GM18498 (cell line): ENCODE measurements at regions not wholly inside any gene's neighbourhood (a gene's known extent, or its start where the extent isn't known, plus 50 kb on each side); places are given as distances from the start of the nearest gene placed in this dataset.
"Not testable (repeated sequence)": the region's sequence is repeated elsewhere in the genome, so short reads cannot be mapped to it uniquely, and the experiment has no call there.

Experiments
- ATAC-seq: cut with Tn5 transposase; IDR thresholded peaks from one replicate; pipeline ENCODE4 v1.9.1; 2021; ENCODE audit warnings: mild to moderate bottlenecking, moderate library complexity; ENCODE audit not compliant: unreplicated experiment

DNA sequence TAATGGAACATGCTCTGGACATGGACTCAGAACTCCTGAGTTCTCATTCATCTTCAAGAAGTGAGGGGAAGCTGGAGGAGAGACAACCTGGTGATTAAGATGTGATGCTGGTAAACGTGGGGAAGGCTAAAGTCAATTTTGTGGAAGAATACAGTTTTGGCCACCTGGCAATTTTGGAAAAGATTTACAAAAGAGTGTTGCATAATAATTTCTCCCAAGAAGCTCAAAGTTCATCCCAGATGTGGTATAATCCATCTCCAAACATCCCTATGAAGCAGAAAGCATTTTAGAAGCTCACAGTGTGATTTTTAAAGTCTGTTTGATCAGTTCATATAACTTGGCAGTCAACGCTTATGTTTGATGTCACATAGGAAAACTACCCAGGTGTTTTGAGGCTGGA lies 208.7 kb downstream of the LMX1A start:
- no peak for ATAC-seq

DNA sequence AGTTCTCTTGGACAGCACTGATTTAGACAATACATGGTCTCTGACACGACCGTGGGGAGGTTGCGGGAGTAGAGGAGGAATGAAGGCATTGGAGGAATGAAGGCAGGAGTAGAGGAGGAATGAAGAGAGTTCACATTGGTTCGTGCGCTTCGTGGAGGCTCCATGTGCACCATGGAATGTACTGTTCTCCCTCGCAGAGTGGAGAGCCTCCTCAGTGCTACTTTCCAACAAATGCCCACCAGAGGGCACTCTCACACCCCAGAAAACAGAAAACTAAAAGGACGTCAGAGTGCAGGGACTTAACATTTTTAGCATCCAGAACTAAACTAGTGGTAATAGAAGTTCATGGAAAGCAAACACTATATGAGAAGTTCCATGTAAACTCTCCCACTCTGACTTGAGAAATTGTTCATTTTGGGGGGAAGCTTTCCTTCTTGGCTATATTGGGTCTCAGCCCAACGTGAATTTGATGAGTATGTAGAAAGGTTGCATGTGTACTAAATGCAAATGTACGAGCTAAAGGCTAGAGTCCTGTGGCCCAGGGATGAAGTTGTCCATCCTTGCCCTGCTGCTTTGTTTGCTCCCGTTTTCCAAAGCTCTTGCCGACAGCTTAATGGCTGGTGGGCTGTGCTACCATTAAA lies 211.6 kb downstream of the LMX1A start:
- peak; percentile 69 for ATAC-seq

DNA sequence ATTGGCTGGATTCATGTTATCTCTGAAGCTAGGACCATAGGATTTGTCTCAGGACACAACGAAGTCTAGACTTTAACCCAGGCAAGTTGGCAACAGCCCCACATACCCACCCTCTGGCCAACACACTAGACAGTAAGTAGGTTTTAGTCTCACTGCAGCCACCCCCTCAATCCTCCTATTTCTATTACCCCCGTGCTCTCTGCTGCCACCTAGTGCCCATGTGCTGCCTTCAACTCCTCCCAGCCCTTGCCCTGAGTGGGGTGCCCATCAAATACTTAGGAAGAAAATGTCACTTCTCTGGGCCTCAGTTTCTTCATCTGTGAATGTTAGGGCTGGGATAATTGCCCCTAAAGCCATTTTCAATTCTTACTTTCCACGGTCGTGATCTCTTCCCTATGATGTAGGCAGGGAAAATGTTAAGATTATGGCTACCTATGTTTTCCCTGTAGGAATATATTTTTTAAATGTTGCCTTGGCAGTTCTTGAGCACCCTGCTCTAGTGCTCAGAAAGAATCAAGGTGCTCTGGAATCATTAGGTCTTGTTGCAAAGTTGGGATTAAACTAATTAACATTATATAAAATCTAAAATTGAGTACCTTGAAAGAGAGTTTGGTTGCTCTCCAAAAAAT lies 213.0 kb downstream of the LMX1A start:
- no peak for ATAC-seq

DNA sequence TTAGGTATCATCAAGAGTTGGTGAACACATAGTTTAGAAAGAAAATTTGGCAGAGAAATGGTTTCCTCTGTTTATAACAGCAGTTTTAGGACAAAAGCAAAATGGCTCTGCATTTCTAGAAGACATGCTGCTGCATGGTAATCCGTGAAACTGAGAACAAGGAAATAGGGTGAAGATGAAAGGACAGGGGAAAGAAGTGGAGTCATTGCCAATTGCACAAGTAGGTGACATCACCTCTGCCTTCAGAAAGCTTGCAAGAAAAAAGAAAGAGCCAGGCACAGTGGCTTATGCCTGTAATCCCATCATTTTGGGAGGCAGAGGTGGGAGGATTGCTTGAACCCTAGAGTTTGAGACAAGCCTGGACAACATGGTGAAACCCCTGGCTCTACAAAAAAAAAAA lies 217.6 kb downstream of the LMX1A start:
- no peak for ATAC-seq

DNA sequence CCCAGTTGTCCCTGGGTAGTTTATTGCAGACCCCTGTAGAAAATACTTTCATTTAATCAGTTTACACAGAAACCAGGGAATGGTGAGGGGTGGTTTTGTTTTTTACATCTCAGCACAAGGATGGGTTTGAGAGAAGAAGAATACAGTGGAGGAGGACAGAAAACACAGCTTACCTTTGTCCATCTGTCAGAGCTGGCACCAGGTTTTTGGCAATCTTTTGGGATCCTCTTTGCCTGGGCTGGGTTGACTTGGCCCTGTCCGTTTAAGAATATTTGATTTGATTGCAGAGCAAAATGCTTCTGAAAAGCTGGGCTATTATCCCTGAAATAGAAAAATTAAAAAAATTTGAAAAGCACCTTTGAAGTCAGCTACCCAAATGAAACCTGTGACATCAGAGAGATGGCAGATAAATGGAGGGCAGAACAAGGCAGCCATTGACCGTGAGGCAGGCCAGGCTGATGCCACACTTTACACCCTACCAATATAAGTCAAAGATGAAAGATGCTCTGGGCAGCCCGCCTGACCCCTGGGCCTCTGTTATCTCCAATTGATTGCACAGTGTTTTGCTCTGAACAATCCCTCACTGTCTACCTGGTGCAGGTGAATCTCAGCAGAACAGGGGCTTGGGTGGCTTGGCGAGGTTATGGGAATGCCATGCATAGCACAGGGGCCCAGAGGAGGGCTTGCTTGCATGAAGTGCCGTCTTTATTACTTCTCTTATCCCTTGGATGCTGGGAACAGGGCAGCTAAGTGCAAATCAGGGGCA lies 218.8 kb downstream of the LMX1A start:
- ATAC-seq, result no peak

DNA sequence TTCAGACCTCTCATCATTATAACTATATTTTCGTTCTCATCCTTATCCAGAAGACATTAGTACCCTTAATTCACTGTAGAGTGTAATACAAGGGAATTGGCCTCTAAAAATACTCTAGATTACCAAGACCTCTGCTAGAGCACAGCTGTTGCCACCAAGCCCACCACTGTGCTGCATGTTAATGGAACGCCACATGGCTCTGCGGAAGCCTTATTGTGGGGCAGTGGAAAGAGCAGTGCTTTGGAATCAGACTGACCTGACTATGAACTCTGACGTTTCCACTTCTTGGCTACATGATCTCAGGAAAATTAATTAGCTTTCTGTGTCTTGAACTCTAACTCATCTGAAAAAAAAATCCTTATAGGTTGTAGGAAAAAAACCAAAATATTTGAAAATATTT lies 222.1 kb downstream of the LMX1A start:
- no peak for ATAC-seq

DNA sequence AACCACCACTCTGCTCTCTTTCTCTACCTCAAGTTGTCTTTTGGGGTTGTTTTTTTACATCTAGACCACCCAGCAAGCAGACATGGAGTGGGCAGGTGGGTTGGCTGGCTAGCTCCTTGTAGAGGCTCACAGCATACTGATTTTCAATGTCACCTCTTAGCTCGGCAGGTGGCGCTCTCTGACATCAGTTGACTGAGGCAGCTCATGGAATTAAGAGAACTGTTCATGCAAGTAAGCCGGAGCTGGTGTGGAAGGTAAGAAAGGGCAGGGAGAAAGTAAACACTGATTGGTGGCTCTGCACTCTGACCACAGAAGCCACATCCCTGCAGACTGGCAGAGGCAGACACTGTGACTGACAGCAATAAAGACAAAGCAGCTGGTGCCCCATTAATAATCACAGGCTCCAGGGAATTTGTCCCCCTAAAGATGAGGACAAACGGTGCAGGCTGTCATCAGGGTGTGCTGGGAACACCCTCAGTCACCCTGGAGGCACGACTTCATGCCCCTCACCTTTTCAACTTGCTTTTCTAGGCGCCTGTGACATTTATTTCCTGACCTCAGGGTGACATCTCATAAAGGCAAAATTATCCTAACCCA lies 226.8 kb downstream of the LMX1A start:
- ATAC-seq, result peak; percentile 67

DNA sequence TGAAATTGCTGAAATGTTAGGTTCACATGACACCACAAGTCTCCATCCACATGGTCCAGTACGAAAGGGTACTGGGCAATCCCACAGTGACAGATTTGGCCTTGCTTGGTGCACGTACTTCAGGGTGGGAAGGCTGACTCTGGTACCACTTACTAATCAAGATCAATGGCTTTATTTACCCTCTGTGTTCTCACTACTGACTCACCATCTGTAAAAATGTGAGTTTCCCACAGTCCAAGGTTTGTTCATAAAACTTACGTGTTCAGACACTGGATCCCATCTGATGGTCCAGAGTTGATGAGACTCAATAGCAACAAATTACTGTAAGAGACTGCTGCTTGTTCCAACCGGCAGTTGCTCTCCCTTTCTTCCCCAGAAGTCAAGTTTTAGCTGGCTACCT lies 231.7 kb downstream of the LMX1A start:
- no peak for ATAC-seq

DNA sequence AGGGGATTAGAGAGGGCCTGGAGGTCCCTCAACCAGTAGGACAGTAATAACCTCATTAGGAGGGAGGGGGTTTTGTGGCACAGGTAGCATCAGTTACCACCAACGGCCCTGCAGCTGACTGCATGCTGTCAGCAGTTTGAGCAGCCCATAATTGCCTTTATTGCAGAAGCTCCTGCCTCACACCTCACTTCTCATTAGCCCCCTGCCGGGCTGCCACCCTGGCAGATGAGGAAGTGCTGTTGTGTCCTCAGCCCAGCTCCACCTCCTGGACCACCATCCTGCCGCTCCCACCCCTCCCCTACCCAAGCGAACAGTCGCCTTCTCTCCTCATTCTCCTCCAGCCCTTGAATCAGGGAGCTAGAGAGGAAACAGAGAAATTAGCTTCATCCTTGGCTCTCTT lies 237.4 kb downstream of the LMX1A start:
- ATAC-seq, result no peak

DNA sequence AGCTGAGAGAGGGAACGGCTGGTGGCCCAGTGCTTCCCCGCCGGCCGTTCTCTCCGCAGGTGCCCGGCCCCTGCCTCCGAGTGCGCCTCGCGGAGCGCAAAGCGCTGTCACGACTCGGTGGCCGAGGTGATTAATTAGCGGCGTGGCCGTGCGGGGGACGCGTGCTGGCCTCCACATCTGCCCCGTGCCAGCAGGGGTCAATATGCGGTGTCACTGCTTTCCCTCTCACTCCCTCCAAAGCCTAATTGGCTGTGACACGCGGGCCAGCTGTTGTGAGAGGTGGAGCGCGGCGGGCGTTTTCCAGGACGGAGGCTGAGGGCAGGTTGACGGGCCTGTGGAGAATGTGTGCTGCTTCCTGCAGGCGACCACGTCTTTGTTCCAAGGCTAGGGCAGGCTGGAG lies 239.0 kb downstream of the LMX1A start:
- no peak for ATAC-seq

DNA sequence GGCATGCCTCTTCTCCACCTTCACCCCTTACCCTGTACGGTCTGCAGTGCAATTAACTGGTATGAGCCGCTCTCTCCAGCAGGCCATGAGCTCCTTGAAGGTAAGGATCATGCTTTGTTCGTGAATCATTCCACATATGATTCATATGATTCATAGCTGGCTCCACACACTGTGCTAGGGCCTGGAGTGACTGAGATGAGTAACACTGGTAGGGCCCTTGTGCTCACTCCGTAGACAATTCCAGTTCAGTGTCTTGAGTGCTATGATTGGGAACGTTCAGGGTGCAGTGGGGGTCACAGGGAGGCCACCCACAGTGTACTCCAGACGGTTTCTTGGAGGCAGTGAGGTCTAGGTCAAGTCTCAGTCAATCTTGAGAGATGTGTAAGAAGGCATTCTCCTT lies 239.8 kb downstream of the LMX1A start:
- no peak for ATAC-seq

DNA sequence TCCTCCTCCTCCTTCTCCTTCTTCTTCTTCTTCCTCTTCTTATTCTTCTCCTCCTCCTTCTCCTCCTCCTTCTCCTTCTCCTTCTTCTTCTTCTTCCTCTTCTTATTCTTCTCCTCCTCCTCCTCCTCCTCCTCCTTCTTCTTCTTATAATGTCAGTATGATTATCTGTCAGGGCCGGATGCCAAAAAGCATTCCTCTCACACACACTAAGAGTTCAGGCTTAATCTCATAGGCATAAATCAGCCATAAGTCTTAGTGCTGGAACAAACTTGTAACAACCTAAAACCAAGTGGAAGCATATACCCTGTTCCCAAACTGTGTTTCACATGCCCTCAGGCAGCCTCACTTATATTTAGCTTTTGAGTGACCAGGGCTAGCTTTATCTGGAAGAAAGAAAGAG lies 240.3 kb downstream of the LMX1A start:
- ATAC-seq, result no peak

DNA sequence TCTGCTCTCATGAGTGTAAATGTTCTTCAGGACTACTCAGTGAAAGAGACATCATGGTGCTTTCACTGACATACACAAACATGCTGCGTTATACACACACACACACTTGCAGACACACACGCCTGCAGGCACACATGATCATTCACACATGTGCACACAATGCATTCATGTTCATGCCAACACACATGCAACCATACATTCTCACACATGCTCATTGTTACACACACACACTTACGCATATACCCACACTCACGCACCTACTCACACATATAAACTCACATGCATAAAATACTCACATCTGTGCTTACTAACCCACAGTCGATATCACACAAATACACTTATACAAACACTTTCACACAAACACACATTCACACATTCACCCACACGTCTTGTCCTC lies 241.6 kb downstream of the LMX1A start:
- ATAC-seq, result no peak

DNA sequence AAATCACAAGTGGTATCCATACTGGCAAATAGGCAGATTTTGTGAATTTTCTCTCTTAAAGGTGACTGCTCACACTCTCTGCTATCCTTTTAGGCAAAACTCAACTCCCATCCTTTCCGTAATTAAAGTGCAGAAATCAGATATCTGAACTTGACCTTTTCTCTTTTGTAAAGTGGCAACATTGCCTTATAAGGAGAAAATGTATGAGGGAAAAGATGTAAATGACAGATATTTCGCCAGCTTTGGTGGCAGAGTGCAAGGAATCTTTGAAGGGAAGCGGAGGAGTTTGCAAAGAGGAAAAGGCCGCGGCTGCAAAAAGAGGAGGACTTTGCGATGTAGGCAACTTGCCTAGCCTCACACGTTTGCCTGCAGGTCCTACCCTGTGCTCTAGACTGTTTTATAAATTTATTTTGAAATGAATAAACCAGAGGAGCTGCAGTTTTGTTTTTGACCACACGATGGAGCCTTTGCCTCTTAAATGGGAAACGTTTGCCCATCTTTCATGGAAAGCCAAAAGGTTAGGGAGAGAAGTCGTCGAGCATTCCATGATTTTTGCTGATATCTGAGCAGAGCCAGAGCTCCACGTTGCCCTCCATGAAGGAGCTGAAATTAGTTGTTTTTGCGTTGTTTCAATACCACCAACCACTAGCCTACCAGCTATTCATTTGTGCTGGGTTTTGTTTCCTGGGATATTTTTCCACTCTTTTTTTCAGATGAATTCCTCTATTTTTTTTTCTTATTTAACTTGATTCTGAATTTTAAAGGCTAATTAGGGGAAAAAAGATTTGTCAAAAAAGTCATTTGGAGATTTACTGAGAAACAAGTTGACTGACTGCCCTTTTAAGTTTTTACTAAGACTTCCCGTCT lies 242.3 kb downstream of the LMX1A start:
- no peak for ATAC-seq

DNA sequence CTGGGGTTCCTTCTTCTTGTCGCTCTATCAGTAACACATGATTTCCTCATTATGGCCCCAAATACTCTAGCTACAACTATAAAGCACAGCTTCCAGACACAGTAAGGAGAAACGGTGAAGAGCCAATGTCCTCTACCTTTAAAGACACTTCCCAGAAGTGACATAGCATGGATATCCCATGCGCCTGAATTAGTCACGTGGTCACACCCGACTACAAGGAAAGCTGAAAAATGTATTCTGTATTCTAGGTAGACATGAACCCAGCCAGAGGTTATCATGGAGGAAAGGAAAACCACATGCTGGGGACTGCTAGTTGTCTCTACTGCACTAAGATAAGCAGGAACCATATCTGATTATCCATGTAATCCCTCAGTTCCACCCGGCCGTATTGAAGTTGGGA lies 244.3 kb downstream of the LMX1A start:
- no peak for ATAC-seq

DNA sequence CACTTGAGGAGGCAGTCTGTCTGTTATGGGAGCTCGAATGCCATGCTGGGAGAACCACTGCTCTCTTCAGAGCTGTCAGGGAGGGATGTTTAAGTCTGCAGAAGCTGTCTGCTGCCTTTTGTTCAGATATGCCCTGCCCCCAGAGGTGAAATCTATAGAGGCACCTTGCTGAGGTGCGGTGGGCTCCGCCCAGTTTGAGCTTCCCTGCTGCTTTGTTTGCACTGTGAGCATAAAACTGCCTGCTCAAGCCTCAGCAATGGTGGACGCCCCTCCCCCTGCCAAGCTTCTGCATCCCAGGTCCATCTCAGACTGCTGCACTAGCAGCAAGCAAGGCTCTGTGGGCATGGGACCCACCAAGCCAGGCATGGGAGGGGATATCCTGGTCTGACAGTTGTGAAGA lies 247.5 kb downstream of the LMX1A start:
- no peak for ATAC-seq

DNA sequence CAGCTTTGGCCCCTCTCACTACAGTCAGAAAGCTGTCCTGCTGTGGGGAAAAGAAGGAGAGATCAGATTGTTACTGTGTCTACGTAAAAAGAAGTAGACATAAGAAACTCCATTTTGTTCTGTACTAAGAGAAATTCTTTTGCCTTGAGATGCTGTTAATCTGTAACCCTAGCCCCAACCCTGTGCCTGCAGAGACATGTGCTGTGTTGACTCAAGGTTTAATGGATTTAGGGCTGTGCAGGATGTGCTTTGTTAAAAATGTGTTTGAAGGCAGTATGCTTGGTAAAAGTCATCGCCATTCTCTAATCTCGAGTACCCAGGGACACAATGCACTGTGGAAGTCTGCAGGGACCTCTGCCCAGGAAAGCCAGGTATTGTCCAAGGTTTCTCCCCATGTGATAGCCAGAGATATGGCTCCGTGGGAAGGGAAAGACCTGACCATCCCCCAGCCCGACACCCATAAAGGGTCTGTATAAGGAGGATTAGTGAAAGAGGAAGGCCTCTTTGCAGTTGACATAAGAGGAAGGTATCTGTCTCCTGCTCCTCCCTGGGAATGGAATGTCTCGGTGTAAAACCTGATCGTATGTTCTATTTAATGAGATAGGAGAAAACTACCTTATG lies 263.9 kb downstream of the LMX1A start:
- ATAC-seq, result not testable (repeated sequence)

DNA sequence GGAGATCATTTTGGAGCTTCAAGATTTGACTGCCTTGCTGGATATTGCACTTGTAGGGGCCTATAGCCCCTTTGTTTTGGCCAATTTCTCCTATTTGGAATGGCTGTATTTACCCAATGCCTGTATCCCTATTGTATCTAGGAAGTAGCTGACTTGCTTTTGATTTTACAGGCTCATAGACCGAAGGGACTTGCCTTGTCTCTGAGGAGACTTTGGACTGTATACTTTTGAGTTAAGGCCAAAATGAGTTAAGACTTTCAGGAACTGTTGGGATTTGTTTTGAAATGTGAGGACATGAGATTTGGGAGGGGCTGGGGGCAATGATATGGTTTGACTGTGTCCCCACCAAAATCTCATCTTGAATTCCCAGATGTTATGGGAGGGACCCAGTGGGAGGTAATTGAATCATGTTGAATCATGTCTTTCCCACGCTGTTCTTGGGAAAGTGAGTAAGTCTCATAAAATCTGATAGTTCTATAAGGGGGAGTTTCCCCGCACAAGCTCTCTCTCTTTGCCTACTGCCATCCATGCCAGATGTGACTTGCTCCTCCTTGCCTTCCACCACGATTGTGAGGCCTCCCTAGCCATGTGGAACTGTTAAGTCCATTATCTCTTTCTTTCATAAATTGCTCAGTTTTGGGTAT lies 276.1 kb downstream of the LMX1A start:
- no peak for ATAC-seq

DNA sequence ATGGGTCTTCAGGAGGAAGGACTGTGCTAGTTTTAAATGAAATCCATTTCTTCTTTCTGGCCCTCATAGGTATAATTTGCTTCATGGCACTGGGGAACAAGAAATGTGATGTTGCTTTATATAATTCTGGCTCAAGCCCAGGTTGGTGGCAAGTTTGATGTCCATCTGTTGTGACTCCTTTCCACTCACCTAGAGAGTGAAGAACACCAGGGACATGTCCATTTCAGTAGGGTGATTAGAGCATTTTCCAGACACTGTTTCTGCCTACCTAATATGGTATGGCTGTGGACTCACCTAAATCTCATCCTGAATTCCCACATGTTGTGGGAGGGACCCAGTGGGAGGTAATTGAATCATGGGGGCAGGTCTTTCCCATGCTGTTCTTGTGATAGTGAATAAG lies 278.1 kb downstream of the LMX1A start:
- ATAC-seq, result no peak

DNA sequence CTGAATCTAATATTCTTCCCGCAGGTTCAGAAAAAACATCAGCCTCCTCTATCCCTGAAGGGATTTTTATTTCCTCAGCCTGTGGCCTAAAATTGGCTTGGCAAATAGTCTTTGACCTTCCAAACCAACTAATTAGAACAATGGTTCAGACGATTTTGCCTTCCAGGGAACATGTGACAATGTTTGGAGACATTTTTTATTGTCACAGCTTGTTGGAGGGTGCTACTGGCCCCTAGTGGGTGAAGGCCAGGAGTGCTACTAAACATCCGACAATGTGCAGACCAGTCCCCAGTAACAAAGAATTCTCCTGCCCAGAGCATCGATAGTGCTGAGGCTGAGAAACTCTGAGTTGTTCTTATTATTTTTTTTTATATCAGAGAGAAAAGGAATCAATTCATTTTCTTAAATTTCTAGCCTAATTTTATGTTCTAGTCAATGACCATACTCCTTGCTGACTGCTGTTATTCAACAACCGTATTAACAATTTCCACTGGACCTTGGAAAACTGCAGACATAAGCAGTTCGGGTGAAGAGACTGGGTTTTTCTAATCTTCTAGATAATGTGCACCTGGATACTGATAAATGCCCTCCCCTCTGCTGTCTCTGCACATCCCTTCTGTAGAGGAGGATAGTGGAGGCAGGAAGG lies 280.7 kb downstream of the LMX1A start:
- peak; percentile 47 for ATAC-seq
